HG03558 (cell line): ENCODE measurements at regions not wholly inside any gene's neighbourhood (a gene's known extent, or its start where the extent isn't known, plus 50 kb on each side); places are given as distances from the start of the nearest gene placed in this dataset.

ENCODE experiments used
- ATAC-seq: cut with Tn5 transposase; IDR thresholded peaks from one replicate; pipeline ENCODE4 v1.9.1; 2021; ENCODE audit warnings: moderate number of reproducible peaks; ENCODE audit not compliant: unreplicated experiment; ENCODE audit errors: extremely low read depth

GRCh38 chr15:85973584-85974347 lies 105.9 kb upstream of the AGBL1 start:
- ATAC-seq = no peak

DNA sequence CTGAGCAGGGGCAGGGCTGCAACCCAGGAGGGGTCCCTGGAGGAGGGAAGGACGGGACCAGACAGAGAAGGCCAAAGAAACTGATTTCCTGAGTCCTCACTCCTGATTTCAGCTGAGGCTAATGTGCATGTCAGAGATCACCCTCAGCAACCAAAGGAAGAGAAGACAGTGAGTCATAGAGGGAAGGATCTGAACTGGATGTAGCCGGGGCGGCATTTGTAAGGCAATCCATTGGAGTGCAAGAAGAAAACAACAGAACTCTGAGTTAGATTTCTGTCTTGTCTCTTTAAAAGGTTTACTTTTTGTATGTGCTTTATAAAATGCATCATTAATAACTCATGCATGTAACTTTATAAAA lies 105.3 kb upstream of the AGBL1 start:
- no peak for ATAC-seq

- ATAC-seq = no peak
Observed at GRCh38 chr15:85974742-85975141, 104.9 kb upstream of the AGBL1 start.

DNA sequence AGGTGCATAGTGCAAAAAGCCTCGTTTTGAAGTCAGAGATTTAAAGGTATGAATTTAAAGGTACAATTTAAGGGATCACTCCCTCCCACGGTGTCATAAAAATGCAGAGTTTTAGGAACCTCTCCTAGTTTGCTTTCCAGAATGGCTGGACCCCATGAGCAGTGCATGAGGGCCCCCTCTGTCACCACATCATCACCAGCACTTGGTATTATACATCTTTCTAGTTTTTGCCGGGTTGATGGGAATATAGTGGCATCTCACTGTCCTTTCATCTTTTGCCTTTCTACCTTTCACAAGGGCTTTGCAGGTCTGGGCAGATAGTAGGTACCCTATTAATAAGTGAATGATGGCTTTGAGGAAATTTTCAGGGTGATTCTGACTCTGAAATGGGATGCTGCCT lies 103.6 kb upstream of the AGBL1 start:
- no peak for ATAC-seq

DNA sequence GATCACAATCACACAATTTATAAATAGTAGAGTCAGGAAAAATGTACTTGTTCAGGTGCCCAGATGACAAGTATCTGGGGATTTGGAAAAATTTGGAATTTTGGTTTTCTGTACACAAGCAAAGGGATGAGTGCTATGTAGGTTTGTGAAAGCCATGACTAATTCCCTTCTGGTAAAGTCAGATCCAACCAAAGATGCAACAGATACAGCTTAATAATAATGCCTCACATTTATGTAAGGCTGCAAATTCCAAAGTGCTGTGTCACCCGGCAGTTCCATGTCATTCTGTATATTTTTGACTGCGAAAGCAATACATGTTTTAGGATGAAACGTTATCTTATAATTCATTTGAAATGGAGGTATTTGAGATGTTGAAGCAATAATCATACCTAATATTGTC lies 102.7 kb upstream of the AGBL1 start:
- ATAC-seq = no peak

DNA sequence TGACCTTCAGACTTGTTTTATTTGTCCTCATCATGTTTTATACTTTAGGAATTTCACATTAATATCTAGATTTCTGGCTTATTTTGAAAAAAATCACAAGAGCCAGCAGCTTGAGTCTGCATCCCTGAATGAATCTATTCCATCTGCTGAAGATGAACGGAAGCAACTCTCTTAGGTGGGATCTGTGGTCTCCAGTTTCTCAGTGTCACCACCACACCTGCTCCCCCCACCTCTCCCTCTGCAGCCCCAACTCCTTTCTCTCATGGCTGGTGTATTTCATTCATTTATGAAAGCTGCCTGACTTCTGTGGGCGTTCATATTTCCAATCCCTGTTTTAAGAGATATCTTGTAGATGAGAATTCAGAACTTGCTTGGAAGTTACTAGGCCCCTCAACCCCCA lies 102.1 kb upstream of the AGBL1 start:
- no peak for ATAC-seq

GRCh38 chr15:85979929-85980328 lies 99.7 kb upstream of the AGBL1 start:
- ATAC-seq = no peak

DNA sequence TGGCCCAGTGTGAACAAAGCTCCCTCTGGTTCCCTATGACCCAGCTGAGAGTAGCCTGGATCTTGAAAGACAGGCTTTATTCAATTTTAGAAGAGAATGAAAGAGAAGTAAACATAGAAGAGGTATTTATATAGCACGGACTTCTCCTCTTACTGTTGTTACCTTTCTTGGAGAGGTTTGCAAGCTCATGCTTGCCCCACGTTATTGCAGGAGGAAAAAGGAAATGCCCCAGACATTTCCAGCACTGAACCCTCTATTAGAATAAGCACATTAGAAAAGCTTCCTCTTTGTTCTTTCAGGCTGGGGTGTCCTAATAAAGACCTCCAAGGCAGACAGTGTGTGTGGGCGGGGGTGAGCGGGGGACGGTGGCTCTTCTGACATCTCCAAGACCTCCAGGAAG lies 98.7 kb upstream of the AGBL1 start:
- no peak for ATAC-seq

GRCh38 chr15:85984241-85984640 lies 95.4 kb upstream of the AGBL1 start:
- no peak for ATAC-seq

DNA sequence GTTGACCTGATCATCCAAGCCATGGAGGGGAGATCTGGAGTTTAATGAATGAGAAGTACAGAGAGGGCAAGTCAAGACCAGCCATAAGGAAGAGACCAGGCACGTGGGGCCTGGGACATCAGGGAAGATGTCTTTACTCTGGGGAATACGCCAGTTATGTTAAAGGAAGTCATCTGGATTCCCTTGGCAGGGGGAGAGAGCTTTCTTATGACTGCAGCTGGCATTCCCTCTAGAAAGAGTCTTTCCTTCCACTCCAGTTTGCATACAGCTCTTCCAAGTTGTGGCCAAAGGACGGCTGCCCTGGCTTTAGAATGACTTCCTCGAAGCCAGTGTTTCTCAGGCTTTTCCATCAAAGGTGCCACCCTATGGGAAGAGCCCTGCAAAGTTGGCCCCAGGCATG lies 93.6 kb upstream of the AGBL1 start:
- no peak for ATAC-seq

GRCh38 chr15:85986741-85987140 lies 92.9 kb upstream of the AGBL1 start:
- no peak for ATAC-seq

GRCh38 chr15:85988741-85989140 lies 90.9 kb upstream of the AGBL1 start:
- no peak for ATAC-seq

GRCh38 chr15:85992224-85992623 lies 87.4 kb upstream of the AGBL1 start:
- ATAC-seq = no peak

DNA sequence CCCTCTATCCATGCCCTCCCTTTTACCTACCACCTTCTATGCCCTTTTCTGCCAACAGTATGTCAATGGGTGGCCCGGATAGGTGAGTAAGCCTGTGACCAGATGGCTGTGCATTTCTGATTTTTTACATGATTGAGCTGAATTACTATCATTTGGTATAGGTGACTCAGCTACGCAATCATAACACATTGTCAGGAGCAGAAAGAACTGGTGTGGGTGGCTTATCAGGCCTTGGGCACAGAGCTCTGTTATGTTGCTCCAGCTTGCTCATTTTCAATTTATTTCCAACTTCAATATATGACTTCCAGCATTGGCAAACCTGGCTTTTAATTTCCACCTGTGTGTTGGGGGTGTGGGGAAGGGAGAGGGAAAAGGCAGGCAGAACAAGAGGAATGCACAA lies 86.6 kb upstream of the AGBL1 start:
- no peak for ATAC-seq

DNA sequence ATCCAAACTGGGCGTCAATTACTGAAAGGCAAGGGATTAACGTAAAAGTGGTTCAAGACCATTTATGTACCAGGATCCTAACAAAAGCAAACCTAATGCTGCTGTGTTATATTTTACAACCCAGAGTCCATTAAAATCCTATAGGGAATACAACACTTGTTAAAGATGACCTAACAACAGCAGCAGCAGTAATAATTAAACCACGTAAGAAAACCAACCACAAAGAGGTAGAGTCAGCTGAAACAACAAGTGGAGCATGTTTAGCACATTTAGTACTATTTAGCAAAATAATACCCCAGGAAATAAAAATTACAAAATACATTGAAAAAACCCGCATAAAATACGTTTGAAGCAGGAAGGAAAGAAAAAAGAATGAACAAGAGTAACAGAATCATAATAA lies 82.1 kb upstream of the AGBL1 start:
- ATAC-seq = no peak

- ATAC-seq = no peak
Observed at GRCh38 chr15:85999658-86000057, 80.0 kb upstream of the AGBL1 start.

GRCh38 chr15:86001200-86001599 lies 78.5 kb upstream of the AGBL1 start:
- no peak for ATAC-seq

DNA sequence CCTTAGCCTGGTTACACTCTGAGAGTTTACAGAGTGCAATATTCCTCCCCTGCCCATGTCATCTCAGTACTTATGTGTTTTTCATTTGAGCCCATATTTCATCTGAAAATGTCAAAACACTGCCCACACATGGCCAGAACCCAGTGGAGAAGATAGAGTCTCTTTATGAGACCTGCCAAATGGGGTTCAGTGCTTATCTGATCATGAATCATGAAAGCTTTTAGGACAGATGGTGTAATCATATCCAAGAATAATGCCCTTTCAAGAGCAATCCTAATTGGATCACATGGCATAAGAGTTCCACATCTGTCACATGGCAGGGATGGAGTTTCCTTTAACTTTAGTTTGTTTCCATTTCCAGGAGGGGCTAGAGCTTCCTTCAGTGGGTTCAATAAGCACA lies 77.2 kb upstream of the AGBL1 start:
- no peak for ATAC-seq

GRCh38 chr15:86004061-86004460 lies 75.6 kb upstream of the AGBL1 start:
- ATAC-seq = no peak

DNA sequence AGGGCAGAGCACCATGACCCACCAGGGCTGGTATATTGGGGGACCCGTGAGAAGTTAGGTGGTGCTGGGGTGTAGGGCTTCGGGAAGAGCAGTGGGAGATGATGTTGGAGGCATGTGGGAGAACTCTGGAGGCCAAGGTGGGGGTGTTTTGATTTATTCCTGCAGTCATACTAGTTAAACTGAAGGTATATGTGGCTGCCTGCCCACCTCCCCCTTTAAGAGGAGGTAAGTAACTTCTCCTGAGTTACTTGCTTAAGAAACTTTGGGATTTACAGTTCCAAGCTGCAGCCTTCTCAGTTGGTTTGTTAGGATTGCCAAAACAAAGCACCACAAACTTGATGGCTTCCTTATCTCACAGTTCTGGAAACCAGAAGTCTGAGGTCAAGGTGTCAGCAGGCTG lies 73.1 kb upstream of the AGBL1 start:
- no peak for ATAC-seq

DNA sequence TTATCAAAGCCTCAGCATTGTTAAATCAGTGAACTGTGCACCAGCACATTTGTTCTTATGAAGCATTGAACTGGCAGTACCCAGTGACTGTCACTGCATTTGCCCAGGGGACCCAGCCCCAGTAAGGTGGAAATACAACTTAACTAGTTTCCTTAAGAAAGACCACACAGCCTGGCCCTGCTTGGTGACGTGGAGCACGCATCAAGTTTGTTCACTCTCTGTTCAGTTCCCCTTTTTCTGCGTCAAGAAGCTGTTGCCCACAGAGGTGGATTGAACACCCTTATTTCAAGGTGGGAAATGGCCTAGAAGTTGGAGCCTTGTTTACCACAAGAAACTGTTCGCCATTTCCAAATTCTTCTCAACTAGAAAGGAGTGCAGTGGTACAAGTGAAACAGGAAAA lies 69.9 kb upstream of the AGBL1 start:
- ATAC-seq = no peak

GRCh38 chr15:86010398-86010797 lies 69.3 kb upstream of the AGBL1 start:
- no peak for ATAC-seq

DNA sequence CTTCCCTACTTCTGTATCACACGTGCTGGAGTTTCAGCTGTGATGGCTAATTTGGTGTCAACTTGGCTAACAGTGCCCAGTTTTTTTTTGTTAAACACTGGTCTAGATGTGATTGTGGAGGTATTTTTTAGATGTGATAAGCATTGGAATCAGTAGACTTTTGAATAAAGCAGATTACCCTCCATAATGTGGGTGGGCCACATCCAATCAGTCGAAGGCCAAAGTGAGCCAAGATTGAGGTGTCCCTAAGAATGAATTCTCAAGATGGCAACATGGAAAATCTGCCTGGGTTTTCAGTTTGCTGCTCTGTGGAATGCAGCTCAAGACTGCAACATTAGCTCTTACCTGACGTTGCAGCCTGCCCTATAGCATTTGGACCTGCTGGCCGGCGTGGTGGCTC lies 68.8 kb upstream of the AGBL1 start:
- no peak for ATAC-seq
